Stimulated activated CD8-positive, alpha-beta memory T cell treated with anti-CD3 and anti-CD28 coated beads, Interleukin-12 subunit alpha, Interleukin-12 subunit beta, amount 100 ng/mL, for 24 hours (primary cell): ENCODE measurements at regions not wholly inside any gene's neighbourhood (a gene's known extent, or its start where the extent isn't known, plus 50 kb on each side); places are given as distances from the start of the nearest gene placed in this dataset.

Experiments
- DNase-seq: peaks from one replicate; pipeline ENCODE4 v3.0.0-alpha.2; 2020; ENCODE audit errors: extremely low read depth

DNA sequence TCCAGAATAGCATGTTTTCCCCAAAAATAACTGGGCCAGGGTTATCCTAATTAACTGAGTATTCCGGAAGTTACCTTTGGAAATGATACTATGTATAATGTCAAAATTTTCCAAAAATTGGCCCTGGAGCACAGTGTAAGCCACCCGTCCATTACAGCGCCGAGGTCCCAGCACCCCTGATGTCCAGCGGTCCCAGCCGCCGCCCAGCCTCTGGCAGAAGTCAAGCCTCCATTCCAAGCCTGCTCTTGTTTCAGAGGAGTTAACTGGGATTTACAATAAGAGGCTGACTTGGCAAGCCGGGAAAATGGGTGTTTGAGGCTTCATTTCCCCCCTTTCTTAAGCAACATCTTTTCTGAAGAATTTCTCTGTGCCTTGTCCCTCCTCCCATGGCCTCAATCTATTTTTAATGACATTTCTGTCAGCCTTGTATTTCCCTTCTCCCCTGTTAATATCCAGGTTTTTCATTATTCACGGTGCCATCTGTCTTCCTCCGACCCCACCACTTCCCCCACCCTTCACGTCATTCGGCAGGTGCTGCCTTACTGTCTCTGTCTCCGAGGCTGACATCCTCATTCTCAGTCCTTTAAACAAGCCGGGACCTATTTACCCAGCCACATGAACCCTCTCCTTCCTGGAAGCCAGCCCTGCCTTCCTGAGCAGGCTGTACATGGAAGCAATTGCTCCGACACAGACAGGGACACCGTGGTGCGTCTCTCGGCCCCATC lies 490.9 kb downstream of the NPHP4 start:
- DNase-seq, result no peak

DNA sequence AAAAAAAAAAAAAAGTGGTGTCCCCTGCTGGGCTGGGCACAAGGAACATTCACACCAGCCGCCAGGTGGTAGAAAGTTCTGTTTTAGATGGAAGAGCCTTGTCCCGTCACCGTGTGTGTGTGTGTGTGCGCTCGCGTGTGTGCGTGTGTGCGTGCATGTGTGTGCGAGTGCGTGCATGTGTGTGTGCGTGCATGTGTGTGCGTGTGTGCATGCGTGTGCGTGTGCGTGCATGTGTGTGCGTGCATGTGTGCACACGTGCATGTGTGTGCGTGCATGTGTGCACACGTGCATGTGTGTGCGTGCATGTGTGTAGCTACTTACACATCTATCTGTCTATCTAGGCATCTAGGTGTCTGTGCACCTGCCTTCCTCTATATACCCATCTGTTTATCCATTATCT lies 491.7 kb downstream of the NPHP4 start:
- no peak for DNase-seq

DNA sequence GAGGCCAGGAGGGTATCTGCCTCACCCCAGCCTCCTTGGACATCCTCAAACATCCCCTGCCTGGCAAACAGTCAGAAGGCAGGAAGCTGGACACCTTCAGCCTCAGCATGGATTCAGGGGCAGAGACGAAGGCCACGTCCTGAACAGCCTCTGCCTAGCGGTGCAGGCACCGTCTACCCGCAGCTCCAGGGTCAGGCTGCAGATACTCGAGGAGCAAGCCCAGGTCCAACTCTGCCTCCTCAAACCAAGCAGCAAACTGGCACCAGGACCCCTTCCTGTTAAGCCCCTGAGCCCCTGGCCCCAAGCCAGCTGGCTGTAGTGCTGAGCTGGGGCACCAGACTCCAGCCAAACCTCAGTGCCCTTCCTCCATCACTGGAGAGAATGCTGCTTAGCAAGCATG lies 494.7 kb downstream of the NPHP4 start:
- no peak for DNase-seq

DNA sequence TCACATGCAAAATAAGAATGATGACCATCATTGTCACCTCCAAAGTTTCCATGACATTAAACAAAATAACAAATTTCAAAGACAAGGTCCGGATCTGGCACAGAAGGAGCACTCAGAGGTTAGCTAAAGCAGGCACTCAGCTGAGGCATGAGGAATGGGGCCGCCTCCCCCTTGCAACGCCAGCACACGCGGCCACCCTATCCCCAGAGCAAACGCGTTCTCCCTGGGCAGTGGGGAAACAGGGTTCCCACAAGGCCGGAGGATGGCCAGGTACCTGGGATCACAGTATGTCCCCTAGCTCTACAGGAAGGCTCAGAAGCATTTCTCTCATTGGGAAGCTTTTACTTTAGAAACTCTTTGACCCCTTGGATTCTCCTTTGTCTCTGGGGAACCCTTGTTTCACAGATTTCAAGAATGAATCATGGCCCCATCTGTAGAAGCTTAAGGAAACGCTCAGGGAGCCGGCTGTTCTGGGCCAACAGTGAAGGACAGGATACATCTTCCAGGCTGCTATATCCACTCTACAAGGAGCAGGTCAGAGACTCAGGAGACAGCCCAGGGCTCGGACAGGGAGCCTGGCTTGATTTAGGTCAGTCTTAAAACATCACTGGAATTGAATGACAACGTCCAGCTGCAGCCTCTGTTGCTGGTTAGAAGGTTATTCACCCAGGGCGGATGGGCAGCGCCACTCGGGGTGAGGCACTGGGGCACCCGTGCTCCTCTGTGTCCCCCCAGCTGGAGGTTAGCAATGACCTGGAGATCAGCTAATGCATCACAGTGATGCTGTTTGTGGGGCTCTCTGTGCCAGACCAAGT lies 496.4 kb downstream of the NPHP4 start:
- no peak for DNase-seq

DNA sequence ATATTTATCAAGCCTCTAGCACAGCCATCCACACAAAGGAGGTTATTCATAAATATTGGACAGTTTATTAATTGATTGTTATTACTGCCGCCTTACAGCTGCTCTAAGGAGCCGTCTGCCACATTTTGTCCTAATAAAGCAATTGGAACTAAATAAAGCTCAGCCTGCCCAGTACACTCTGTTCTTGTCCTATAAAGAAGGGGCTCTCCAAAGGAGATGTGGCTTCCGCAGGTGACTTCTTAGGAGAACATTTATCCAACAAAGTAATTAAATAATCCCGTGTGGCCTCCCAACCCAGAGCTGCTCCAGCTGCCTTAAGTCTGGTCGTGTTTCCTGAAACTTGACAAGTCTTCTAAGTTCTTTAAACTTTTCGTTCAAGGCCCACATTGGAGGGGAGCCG lies 497.7 kb downstream of the NPHP4 start:
- no peak for DNase-seq

DNA sequence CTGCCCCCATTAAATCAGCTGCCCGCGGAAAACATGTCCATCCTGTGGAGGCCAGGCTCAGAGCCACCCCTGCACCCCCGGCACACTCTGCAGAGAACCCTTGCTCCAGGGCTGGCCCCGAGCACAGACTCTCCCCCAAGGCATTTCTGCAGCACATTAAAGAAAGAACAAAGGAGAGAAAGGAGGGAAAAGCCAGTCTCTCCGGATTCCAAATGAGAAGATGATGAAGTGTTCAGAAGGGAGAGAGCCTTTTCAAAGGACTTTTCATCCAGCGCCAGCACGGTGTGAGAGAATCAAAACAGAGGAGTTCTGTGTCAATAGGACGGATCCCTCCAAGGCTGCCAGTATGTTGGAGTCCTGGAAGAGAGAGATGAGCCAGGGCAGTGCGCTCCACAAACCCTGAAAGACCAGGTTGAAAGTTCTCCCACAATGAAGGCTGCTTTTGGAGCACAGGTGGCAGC lies 498.3 kb downstream of the NPHP4 start:
- DNase-seq, result no peak

DNA sequence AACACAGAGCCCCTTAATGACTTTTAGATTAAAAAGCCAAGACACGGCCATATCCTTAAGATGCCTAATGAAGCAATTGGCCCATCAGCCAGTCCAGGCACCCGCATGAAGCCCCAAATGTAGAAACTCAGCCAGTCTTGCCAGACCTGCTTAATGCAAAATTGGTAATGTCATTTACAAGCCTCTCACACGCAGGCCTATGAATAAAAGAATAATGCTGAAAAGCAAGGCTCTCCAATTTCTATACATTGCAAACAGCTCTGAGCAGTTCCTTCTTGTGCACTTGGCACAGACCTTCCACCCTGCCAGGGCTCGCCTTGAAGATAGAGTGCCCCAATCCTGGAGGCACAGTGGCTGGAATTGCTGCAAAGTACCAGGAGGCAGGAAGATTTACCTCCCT lies 498.9 kb downstream of the NPHP4 start:
- no peak for DNase-seq

DNA sequence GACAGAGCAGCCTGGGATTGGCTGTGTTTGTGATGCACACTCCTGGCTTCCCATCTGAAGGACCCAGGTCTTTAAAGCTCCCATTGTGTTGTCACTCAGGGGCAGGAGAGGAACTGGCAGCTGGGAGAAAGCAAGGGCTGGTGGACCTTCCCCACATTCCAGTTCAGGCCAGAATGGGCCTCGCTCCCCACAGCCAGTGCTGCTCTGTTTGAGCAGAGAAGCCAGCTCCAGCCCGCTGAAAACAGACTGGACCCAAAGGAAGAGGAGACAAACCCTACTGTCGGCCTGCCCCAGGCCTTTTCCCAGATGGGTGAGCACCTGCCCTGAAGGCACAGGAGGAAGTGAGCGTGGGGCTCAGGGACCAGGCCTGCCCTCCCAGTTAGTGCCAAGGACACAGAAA lies 499.4 kb downstream of the NPHP4 start:
- no peak for DNase-seq

DNA sequence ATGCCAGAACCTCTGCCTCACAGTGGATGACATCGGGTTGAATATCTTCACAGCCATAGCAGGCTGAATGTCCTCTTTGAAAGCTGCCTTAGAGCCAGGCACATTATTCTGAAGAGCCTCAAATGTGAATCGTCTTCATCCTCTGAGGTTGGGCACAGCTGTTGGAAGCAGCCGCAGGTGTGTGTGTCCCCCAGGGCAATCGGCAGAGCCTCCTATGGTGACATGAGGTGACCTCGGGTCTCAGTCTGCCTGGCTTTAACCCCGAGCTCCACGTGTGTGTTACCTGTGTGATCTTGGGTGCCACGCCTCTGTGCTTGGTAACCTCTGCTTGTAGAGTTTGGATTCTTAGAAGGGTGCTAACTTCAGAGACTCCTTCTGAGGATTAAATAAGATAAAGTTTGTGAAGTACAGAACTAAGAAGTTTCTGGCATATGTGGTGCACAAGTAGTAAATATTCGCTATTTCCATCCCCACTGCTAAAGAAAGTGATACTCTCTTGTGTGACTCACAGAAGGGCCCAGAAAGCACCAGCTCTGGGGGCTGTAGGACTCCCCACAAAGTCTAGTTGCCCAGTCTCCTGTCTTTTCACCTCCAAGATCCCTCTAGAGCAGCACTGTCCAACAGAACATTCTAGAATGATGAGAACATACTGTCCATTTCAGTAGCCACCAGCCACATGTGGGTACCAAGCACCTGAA lies 500.9 kb downstream of the NPHP4 start:
- DNase-seq, result no peak

DNA sequence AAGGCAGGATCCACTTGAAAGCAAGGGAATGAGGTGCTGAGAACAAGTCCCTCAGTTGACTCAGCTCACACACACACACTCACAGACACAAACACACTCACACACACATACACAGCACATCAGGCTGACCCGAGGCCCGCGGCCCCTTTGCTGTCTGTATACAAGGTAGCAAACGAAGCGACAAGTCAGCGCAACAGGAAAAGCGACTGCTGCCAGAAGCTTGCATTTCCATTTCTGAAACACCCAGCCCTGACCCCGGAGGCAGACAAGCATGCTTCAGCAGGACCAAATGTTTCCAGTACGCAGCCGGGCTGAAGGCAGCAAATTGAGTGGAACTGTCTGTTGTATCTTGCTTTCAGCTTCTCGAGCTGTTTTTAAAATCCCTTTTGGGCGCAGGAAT lies 501.6 kb downstream of the NPHP4 start:
- DNase-seq, result no peak

DNA sequence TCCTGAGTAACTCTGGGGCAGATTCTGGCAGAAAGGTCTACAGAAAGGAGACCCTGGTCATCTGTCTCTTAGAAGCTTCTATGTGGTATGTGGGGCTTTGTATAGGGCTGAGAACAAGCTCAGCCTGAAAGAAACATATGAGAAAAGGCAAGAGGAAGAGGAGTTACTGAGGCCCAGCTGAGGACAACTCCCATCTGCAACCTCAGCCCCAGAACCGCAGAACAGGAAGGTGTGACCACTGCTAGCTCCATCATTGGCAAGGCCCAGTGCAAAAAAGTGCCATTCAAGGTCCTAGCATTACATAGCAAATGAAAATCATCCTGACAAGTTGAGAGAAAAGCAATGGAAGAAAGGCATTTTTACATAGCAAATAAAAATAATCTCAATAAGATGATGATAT lies 503.8 kb downstream of the NPHP4 start:
- DNase-seq, result no peak

DNA sequence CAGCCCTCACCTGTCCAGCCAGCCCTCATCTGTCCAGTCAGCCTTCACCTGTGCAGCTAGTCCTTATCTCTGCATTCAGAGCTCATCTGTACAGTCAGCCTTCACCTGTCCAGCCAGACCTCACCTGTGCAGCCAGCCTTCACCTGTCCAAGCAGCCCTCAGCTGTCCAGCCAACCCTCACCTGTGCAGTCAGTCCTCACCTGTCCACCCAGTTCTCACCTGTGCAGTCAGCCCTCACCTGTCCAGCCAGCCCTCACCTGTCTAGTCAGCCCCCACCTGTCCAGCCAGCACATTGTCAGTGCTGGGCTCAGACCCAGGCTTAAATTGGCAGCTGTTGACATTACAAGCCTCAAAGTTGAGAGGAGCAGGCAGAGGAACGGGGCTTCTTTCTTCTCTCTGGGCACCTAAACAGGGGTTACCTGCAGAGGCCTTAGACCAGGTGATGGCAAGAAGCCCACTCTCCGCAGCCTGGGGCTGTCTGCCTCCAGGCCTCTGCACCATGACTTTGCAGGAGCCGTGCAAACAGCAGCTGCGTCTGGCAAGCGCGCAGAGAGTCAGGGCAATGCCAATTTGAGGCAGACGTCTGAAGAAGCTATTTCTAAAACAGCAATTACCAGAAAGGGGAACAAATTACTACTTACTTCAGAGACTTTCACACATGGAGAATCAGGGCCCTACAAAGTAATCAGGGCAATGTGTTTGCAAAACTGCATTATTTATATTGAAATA lies 506.1 kb downstream of the NPHP4 start:
- no peak for DNase-seq

DNA sequence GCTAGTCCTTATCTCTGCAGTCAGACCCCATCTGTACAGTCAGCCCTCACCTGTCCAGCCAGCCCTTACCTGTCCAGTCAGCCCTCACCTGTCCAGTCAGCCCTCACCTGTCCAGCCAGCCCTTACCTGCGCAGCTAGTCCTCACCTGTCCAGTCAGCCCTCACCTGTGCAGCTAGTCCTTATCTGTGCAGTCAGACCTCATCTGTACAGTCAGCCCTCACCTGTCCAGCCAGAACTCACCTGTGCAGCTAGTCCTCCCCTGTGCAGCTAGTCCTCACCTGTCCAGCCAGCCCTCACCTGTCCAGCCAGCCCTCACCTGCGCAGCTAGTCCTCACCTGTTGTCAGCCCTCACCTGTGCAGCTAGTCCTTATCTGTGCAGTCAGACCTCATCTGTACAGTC lies 506.8 kb downstream of the NPHP4 start:
- DNase-seq, result no peak

DNA sequence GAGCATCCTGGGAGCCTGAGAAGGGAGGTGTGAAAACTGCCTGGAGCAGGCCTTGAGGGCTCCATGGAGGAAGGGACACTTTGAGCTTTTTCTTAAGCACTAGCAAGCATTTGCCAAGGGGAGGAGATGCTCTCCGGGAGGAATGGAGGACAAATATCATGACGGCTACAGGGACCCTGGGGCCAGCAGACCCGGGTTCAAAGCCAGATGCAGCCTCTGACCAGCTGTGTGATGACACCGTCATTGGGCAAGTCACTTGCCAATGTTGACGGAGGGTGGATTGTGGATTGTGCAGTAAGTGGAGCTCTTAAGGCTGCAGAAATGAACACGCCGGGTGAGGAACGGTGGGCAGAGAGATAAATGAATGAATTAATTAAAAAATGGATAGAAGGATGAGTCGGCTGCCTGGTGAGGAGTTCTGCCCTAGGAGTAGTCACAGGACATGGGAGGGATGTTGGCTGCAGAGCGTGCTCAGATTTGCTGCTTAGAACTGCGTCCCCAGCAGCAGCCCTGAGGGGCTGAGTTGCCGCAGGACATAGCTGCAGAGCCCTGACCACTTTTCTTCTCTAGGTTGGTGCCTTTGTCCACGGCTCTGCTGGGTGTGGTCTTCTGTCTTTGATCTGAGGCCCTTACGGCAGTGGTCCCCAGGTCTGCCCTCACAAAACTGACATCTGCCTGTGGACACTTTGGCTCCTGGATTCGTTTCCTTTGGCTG lies 507.6 kb downstream of the NPHP4 start:
- DNase-seq, result no peak

DNA sequence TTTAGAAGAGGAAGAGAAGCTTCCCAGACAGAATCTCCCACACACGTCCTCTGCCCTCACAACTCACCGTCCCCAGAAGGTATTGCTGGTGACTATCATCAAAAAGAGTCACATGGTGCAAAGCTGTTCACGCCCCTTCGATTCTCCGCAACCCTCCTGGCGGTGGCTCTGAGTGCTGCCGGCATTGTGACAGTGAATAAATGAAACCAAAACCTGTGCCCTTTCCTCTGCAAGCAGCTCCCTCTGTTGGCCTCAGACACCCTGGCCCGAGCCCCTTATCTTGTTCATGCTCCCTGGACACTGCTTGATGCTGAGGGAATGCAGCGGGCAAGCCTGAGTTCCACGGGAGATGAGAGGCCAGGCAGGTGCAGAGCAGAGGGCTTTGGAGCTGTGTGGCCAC lies 510.3 kb downstream of the NPHP4 start:
- peak; percentile 1 for DNase-seq

DNA sequence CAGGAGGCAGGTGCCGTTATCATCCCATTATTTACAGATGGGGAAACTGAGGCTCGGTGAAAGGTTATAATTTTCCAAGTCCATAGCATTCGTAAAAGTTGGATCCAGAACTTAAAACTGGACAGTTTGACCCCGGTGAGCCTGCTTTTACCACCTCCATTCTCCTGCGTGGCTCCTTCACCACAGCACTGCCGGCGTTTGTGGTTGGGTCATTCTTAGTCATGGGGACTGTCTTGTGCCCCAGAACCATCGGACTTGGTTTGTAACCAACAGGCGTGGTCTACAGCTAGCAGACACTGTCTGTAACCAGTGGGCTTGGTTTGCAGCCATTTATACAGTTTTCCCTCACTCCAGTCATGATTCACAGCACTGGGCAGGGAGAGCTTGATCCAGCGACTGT lies 511.3 kb downstream of the NPHP4 start:
- no peak for DNase-seq

DNA sequence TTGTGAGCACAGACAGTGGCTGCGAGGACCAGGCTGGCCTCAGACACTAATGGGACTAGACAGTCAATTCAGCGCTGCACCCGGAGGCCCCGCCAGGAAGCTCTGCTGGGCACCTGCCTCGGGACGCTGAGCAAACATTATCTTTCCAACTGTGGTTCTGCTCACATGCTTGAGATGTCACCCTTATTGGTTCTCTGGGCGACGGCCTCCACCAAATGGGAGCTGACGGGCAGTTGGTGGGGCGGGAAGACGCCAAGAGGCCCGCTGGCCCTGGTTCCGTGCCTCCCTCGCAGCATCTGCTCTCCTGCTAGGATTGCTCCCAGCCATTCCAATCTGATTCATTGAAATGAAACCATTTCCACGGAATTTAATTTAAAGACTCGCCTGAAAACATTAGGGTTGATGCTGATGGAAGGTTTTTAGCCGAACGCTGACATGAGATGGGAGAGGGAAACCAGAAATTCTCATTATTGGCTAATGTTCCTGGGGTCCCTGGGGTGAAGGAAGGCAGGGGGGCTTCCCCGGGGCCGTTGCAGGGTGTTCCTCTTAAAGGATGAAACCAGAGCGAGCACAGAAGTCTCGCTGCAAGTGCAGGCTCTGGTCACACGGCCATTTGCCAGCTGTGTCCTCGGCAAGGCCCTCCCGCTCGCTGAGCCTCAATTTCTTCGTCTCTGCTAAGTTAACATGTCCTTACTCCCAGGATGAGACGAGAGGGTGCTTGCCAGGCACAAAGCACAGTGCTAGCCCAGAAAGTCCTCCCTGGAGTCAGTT lies 512.2 kb downstream of the NPHP4 start:
- no peak for DNase-seq

DNA sequence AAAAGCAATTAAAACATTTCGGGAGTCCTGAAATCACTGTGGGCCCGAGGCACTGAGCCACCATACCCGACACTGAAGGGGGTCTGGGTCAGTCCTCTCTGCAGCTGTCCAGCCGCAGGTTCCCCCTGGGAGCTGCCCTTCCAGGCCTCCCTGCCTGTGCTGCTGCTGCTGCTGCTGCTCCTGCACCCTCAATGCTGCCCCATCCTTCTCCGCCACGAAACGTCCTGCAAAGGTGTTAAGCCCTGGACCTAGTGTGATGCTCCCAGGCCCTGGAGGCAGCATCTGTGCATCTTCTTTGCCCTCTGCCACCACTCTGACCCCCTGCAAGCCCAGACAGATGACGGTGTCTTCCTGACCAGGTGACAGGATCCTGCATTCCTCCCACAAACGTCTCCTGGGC lies 513.3 kb downstream of the NPHP4 start:
- no peak for DNase-seq

DNA sequence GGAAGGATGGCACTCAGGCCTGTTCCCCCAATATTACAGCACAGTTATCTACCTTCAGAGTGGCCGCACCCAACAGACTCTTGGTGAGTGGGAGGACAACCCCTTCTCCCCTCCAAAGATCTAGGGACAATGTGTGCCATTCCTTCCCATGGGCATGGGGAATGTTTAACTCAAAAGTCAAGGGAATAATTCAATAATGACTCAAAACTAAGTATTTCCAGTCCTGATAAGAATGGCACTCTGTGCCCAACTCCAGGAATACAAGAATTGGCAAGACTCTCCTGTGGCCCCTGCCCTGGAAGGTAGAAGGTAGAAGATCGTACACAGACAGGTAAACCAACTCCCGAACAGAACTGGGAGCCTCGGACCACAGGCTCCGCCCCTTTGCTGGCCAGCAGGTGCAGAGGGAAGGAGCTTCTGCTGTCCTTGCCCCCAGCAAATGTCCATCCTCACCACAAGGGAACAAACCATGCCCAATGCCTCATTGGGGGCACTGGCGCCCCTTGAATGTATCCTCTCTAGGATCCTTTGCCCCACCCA lies 514.0 kb downstream of the NPHP4 start:
- DNase-seq, result no peak

DNA sequence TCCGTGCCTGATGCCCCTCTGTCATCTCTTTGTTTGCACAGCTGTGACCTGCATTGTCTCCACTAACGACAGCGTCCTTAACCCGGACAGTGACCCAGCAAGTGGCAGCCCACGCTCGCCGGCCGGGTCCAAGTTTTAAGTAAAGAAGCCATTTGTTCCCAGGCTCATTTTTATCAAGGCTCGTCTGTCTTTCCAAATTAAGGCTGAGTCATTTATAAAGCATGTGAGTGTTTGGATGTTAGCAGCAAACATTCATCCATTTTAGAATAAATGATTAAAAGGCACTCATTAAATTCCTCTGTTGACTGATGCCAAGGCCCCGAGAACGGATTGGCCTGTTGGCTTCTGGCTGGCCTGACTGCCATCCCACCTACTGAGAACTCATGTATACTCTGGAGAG lies 514.5 kb downstream of the NPHP4 start:
- no peak for DNase-seq
